ENCODE measurements at regions not wholly inside any gene's neighbourhood (a gene's known extent, or its start where the extent isn't known, plus 50 kb on each side); places are given as distances from the start of the nearest gene placed in this dataset.

DNA sequence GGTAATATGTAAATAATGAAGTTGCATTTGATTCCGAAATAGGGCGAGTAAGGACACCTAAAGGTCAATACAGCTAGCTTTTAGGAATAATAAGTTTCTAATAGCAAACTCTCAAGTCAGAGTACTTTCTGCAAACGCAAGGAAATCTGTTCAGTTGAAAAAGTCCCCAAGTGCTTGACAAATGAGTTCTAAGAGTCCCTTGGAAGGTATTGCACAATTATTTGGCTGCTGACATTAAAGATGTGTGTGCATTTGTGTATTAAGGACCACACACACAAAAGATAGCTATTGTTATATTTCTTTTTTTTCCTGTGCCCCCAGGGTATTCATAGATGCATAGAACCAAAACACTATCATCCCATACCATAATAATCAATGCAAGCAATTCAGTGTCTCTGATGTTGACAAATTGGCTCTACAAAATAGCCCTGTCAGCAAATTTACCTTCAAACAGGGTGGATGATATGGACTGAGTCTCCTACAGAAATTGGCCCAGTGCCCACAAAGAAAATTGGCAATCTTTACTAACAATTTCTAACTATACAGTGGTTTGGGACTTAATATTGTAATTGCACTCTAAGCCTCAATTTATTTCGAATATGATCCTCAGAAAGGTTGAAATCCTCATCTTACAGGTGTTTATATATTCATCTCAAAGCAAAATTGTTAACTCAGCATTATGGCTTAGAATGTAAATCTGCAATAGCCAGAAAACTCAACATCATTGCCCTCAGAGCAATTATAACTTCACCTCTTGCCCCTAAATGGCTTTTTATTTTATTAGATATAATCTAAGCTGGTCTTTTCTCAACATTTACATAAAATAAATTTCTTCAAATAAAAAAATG lies 827.2 kb downstream of the MAT2B start:
- DNase-seq (ENCODE audit: low spot score in 2 of 2) (no peak), ATAC-seq (no peak)
- Mint-ChIP-seq H3K9me3 (peaks cover 4% of the 10 kb centered on the region), H3K4me1 (no peaks in the 10 kb centered on the region), H3K36me3 (no peaks in the 10 kb centered on the region), H3K4me3 (no peak overlapping the region), H3K27ac (no peak overlapping the region)

DNA sequence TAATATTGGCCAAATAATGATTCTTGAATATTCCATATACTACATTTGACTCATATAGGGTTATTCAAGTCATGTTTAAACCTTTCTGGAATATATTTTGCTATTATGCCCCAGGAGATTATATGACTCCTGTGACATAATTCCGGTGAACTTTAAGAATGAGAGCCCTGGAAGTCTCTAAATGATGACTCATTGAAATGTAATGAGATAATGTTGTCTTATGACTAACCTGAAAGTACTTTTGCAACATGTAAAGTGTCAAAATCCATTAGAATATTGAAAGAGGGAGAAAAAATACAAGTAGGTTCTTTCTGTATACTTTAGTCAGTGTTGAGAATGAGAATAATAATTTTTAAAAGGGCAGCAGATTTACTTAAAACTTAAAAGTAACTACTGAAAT lies 830.4 kb downstream of the MAT2B start:
- Mint-ChIP-seq H3K9me3 (peaks cover 4% of the 10 kb centered on the region), H3K4me3 (no peak overlapping the region), H3K4me1 (no peaks in the 10 kb centered on the region), H3K27ac (no peak overlapping the region), H3K36me3 (no peaks in the 10 kb centered on the region)
- ATAC-seq (no peak), DNase-seq (ENCODE audit: low spot score in 2 of 2) (no peak)

DNA sequence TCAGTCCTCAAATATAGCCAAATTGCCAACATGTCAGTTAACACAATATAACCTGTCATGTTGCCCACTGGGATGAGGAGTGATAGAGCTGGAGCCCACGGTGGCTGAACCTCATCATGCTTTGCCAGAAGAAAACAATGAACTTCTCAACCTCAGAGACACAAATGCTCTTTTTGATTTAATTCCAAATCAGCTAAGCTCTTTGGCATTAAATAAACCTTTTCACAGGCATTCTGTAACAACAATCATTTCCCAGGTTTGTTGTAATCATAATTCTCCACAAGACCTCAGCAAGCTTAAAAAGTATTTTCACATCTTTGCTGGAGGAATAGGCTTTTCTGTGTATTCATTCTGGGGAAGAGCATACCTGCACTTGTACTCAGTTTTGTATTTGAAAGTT lies 830.9 kb downstream of the MAT2B start:
- no peak for DNase-seq (ENCODE audit: low spot score in 2 of 2)
- H3K4me3 Mint-ChIP-seq: no peak overlapping the region
- no peak overlapping the region for H3K27ac Mint-ChIP-seq
- no peak for ATAC-seq
- H3K4me1 Mint-ChIP-seq: no peaks in the 10 kb centered on the region
- H3K36me3 Mint-ChIP-seq: no peaks in the 10 kb centered on the region
- H3K9me3 Mint-ChIP-seq: peaks cover 4% of the 10 kb centered on the region

DNA sequence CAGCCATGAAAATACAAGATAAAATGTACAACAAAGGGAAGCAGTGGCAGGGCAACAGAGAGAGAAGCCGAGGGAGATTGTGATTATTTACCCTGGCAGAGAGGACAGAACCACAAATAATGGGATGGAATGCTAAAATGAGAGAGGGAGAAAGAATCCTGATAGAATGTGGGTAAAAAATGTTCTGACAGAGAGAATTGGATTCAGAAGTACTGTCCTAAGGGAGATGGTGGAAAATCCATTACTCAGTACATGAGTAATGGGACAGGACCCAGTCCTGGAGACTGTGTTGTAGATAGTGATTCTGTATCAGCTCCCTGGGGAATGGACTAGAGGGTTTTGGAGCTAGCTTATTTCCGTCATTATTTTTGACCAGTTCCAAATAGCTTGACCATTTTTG lies 831.5 kb downstream of the MAT2B start:
- DNase-seq (ENCODE audit: low spot score in 2 of 2) (no peak), ATAC-seq (no peak)
- H3K4me3 Mint-ChIP-seq: no peak overlapping the region
- H3K36me3 Mint-ChIP-seq: no peaks in the 10 kb centered on the region
- no peak overlapping the region for H3K27ac Mint-ChIP-seq
- peaks cover 4% of the 10 kb centered on the region for H3K9me3 Mint-ChIP-seq
- no peaks in the 10 kb centered on the region for H3K4me1 Mint-ChIP-seq

DNA sequence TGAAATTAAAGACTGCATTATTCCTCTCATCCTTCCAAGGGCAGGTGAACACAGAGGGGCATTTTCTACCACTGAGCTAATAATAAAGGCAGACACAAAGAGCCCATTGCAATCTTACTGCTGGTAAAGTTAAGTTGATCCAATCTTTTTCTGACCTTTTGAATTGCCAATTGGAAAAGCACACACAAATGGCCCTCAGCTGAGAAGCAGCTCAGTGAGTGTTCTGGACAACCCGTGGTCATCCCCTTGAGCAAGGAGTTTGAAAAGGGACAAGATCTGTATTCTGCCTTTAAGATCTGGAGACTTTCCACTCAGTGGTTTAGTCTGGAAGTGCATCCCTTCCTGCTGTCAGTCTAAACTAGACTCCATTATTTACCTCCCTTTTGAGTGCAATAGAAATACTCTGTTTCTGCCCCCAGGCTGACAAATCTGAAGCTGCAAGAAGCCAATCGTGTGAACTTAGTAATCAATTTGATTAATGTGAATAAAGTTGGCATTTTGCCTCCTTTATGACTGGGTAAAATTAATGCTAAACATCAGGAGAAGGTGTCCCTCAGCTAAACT lies 835.7 kb downstream of the MAT2B start:
- H3K4me1 Mint-ChIP-seq: no peaks in the 10 kb centered on the region
- DNase-seq (ENCODE audit: low spot score in 2 of 2): no peak
- no peak overlapping the region for H3K4me3 Mint-ChIP-seq
- H3K9me3 Mint-ChIP-seq: peaks cover 4% of the 10 kb centered on the region
- H3K36me3 Mint-ChIP-seq: no peaks in the 10 kb centered on the region
- no peak overlapping the region for H3K27ac Mint-ChIP-seq
- no peak for ATAC-seq

DNA sequence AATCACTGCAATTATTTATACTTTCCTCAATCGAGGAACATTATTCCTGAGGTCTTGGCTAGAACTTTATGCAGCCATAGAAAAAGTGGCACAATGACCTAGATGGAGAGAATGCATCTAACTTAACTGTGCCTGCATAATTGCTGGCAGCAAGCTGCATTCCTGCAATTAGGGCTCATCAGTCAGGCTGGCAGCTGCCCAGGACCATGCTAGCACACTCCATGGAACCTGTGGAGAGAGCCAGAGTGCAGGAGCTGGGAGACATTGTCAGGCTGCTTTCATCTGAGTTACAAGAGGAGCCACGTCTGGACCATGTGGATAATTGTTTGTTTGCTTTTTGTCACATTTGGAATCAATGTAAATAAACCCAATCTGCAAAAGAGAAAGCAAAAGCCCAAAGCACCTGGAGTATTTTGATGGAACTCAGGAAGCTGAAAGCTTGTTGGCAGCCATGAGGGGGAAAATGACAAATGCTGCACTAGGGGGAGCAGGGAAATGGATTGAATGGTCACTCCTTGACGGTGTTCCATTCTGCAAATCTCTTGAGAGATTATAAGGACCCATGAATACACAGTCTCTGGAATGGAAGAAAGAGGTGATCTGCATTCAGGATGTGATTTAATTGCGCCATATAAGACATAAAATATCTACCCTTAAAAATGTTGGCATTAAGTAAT lies 839.9 kb downstream of the MAT2B start:
- DNase-seq (ENCODE audit: low spot score in 2 of 2): no peak
- no peak for ATAC-seq
- H3K4me1 Mint-ChIP-seq: no peaks in the 10 kb centered on the region
- no peaks in the 10 kb centered on the region for H3K36me3 Mint-ChIP-seq
- no peak overlapping the region for H3K27ac Mint-ChIP-seq
- no peak overlapping the region for H3K4me3 Mint-ChIP-seq
- peaks cover 15% of the 10 kb centered on the region for H3K9me3 Mint-ChIP-seq

DNA sequence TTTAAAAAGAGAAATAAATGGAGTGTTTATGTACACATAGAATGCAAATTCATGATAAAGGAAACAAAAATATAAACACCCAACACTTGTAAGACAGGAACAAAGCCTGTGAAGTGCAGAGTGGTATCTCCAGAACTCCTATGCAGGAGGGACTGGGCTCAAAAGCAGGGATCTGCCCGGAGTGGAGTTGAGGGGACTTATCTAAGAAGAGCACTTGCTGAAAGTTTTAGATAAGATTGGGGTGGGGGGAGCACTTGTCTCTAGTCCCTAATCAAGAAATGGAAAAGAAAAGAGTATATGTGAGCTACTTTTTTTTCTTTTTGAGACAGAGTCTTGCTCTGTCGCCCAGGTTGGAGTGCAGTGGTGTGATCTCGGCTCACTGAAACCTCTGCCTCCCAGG lies 840.4 kb downstream of the MAT2B start:
- no peaks in the 10 kb centered on the region for H3K4me1 Mint-ChIP-seq
- ATAC-seq (no peak), DNase-seq (ENCODE audit: low spot score in 2 of 2) (no peak)
- H3K36me3 Mint-ChIP-seq: no peaks in the 10 kb centered on the region
- H3K4me3 Mint-ChIP-seq: no peak overlapping the region
- H3K27ac Mint-ChIP-seq: no peak overlapping the region
- H3K9me3 Mint-ChIP-seq: peaks cover 20% of the 10 kb centered on the region

DNA sequence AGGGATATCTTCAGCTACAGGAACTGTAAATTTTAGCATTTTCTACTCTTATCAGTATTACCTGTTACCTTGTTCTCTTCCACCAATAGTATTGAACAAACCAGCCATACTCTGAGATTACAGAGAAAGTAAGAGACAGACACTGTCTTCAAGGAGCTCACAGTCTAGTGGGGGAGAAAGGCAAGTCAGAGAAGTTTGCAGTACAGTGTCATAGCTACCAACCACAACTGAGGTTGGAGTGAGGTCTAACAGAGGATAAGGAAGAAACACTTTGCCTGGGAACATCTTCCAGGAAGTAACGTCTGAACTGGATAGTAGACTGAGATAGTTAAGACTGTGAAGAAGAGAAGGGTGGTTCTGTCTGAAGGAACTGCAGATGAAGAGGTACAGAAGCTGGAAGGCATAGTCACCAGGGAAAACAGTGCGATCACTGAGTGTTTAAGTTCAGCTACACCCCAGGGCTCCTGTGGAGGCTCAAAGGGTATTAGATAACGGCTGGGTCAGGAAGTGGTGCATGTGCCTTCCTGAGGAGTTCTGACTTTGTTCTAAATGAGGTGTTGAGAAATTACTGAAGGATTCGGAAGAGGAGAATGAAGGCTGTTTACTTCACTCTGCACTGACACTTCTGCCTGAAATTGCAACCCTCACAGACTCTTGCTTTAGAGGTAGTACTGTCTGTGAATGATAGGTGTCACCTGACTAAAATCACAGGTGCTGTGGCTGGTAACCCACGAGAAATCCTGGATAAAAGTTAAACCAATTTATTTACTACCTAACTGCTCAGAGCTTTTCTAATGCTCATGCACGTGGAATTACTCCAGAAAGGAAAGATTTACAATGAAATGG lies 841.6 kb downstream of the MAT2B start:
- ATAC-seq: peak; percentile 40
- no peak overlapping the region for H3K4me3 Mint-ChIP-seq
- no peak overlapping the region for H3K27ac Mint-ChIP-seq
- H3K4me1 Mint-ChIP-seq: no peaks in the 10 kb centered on the region
- H3K9me3 Mint-ChIP-seq: peaks cover 20% of the 10 kb centered on the region
- no peak for DNase-seq (ENCODE audit: low spot score in 2 of 2)
- no peaks in the 10 kb centered on the region for H3K36me3 Mint-ChIP-seq

DNA sequence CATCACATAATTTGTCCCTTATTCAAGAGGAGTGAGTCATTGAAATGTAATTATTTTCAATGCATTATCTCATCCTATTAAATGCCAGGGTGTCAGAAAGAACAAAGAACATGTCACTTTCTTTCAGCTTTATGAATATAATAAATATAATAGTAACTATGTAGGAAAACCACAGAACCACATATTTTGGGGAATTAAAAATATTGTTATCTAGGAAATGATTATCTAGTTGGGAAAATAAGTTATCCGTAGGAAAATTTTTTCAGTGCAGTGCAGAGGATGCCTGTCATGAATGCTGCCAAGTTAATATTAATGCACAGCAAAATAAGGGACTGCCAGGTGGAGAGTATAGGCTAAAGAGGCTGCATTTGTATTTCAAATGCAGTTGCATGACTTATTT lies 844.8 kb downstream of the MAT2B start:
- no peaks in the 10 kb centered on the region for H3K4me1 Mint-ChIP-seq
- H3K36me3 Mint-ChIP-seq: no peaks in the 10 kb centered on the region
- no peak overlapping the region for H3K27ac Mint-ChIP-seq

DNA sequence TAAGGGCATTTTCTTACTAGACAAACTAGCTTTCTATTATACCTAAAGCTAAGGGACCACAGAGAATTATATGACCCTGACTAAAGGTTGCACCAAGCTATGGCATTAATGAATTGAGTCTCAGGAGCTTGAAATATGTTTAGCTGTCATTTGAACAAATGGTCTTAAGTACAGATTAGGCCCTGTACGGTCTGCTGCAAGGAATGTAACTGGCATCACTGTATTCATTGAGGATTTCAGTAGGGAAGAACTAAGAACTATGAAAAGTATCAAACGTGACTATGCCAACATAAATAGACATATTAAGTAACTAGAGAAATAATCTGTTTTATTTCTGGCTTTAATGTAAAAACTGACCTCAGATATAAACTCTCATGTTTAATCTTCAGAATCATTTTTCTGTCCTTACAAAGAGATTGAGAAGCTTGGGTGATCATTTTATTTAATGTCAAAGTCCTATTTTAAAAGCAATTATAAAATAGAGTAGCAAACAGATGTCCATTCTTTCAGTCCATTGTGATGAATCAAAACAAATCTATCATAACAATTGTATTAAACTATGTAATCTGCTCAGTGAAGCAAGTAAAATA lies 845.9 kb downstream of the MAT2B start:
- H3K27ac Mint-ChIP-seq: no peak overlapping the region
- ATAC-seq: no peak
- DNase-seq (ENCODE audit: low spot score in 2 of 2): no peak
- no peaks in the 10 kb centered on the region for H3K36me3 Mint-ChIP-seq
- H3K4me1 Mint-ChIP-seq: no peaks in the 10 kb centered on the region
- no peak overlapping the region for H3K4me3 Mint-ChIP-seq
- peaks cover 20% of the 10 kb centered on the region for H3K9me3 Mint-ChIP-seq

More for the DNA sequence above, 844.8 kb downstream of the MAT2B start:
- no peak for ATAC-seq
- no peak for DNase-seq (ENCODE audit: low spot score in 2 of 2)
- H3K4me3 Mint-ChIP-seq: no peak overlapping the region
- H3K9me3 Mint-ChIP-seq: peaks cover 20% of the 10 kb centered on the region

DNA sequence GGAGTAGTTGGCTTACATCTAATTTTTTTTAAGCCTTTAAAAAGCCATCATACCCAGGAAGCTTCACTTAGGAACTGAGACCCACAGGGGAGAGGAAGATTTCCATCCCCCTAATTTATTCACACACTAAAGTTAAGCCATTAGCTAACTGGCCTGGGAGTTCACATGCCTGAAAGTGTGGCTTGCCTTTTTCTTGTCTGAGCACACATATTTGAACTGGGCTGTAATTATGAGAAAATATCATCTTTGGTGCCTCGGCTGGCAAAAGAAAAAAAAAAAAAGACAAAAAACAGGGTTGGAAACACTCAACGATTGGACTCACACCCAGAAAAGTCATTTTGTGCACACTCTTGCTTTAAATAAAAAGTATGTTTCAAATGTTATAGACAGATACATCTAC lies 847.3 kb downstream of the MAT2B start:
- H3K9me3 Mint-ChIP-seq: peaks cover 16% of the 10 kb centered on the region
- H3K36me3 Mint-ChIP-seq: no peaks in the 10 kb centered on the region
- H3K4me3 Mint-ChIP-seq: no peak overlapping the region
- DNase-seq (ENCODE audit: low spot score in 2 of 2) (no peak), ATAC-seq (no peak)
- H3K27ac Mint-ChIP-seq: no peak overlapping the region
- H3K4me1 Mint-ChIP-seq: no peaks in the 10 kb centered on the region

DNA sequence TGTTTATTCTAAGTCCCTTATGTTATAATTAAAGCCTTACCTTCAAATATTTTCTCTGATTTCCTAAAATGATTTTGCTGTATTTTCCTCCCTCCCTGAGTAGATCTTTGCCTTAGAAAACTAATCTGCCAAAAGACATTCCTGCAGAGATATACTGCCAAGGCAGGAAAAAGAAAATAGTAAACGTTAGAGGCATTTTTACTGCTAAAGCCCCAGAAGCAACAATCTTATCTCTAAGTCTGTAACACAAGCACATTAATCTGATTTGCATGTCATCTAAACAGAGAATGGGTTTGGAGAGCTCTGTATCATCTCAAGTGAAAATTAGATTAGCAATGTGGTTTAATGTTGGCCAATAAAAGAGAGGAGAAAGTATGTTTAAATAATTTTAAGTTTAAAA lies 847.7 kb downstream of the MAT2B start:
- Mint-ChIP-seq H3K27ac (no peak overlapping the region), H3K4me1 (no peaks in the 10 kb centered on the region), H3K4me3 (no peak overlapping the region), H3K36me3 (no peaks in the 10 kb centered on the region), H3K9me3 (peaks cover 16% of the 10 kb centered on the region)
- DNase-seq (ENCODE audit: low spot score in 2 of 2): no peak
- ATAC-seq: no peak

DNA sequence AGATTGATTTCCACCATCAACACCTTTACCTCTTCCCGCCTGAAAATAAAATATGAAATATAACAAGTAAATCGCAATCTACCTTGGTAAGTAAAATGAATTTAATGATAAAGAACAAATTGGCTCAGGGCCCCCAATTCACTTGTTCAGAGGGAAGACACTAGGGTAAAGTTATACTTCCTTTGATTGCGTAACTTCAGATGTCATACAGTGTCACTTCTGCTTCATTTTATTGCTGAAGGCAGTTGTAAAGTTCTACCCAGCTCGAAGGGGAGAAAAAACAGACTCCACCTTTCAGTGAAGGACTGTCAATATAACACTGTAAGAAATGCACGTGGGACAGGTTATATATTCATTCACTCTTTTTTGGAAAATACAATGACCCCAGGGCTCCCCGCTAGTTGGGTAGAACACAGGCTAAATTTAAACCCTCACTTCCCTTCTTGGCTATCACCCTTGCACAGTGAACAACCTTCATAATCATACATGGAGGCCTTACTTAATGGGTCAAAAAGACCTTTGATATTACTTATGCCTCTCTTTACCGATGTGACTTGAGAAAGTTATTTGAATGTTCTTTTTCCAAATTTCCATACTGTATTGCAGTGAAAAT lies 848.8 kb downstream of the MAT2B start:
- ATAC-seq (no peak), DNase-seq (ENCODE audit: low spot score in 2 of 2) (no peak)
- H3K4me1 Mint-ChIP-seq: no peaks in the 10 kb centered on the region
- H3K4me3 Mint-ChIP-seq: no peak overlapping the region
- peaks cover 13% of the 10 kb centered on the region for H3K9me3 Mint-ChIP-seq
- no peak overlapping the region for H3K27ac Mint-ChIP-seq
- H3K36me3 Mint-ChIP-seq: no peaks in the 10 kb centered on the region

DNA sequence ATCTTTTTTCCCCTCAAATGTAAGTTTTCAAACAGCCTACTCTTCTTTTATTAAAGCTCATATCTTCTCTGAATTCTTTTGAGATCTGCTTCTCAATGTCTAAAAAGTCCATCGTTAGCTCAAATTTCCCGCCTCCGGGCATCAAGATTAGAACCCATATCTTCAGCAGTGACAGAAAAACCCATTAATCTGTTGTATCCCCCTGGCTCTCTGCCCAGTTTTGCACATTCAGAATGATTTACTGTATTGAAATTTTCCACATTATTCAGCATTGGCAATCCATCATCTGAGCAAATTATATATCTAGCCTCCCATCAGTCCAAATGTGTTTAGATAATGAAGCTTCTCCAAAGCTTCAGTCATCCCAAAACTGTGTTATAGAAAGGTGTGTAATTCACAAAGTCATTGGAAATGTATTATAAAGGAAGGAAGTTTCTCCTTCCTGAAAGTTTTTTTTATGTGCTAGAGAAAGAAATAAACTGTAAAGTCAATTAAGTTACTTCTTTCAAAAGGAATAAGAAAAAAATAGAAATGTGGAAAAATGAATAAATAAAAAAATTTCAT lies 849.9 kb downstream of the MAT2B start:
- Mint-ChIP-seq H3K27ac (no peak overlapping the region), H3K36me3 (no peaks in the 10 kb centered on the region), H3K9me3 (peaks cover 5% of the 10 kb centered on the region), H3K4me3 (no peak overlapping the region), H3K4me1 (no peaks in the 10 kb centered on the region)
- DNase-seq (ENCODE audit: low spot score in 2 of 2) (no peak), ATAC-seq (no peak)
